GM19328 (cell line): ENCODE measurements at regions not wholly inside any gene's neighbourhood (a gene's known extent, or its start where the extent isn't known, plus 50 kb on each side); places are given as distances from the start of the nearest gene placed in this dataset.

ENCODE experiments used
- ATAC-seq: cut with Tn5 transposase; IDR thresholded peaks from one replicate; pipeline ENCODE4 v1.9.1; 2021; ENCODE audit warnings: mild to moderate bottlenecking, moderate library complexity; ENCODE audit not compliant: unreplicated experiment

GRCh38 chr1:219438386-219438785 is 174.5 kb downstream of the ZC3H11B start:
- ATAC-seq, result no peak

- ATAC-seq, result no peak
These were observed 178.0 kb downstream of the ZC3H11B start for GRCh38 chr1:219434923-219435297.

- ATAC-seq, result no peak
These were observed 178.5 kb downstream of the ZC3H11B start for GRCh38 chr1:219434285-219434922.

GRCh38 chr1:219433496-219434131 is 179.3 kb downstream of the ZC3H11B start:
- no peak for ATAC-seq

- ATAC-seq, result no peak
These were observed 179.9 kb downstream of the ZC3H11B start for GRCh38 chr1:219433001-219433400.

GRCh38 chr1:219432191-219432606 is 180.7 kb downstream of the ZC3H11B start:
- no peak for ATAC-seq

- ATAC-seq, result no peak
These were observed 182.5 kb downstream of the ZC3H11B start for GRCh38 chr1:219430419-219430818.

- ATAC-seq, result no peak
These were observed 184.3 kb downstream of the ZC3H11B start for GRCh38 chr1:219428651-219429050.

GRCh38 chr1:219427989-219428388 is 184.9 kb downstream of the ZC3H11B start:
- ATAC-seq, result no peak

- no peak for ATAC-seq
These were observed 185.5 kb downstream of the ZC3H11B start for GRCh38 chr1:219427403-219427802.

- ATAC-seq, result no peak
These were observed 189.9 kb downstream of the ZC3H11B start for GRCh38 chr1:219422811-219423598.

GRCh38 chr1:219420913-219421312 is 192.0 kb downstream of the ZC3H11B start:
- ATAC-seq, result no peak

- ATAC-seq, result no peak
These were observed 193.0 kb downstream of the ZC3H11B start for GRCh38 chr1:219419860-219420259.

- ATAC-seq, result no peak
These were observed 193.8 kb downstream of the ZC3H11B start for GRCh38 chr1:219419065-219419464.

GRCh38 chr1:219417610-219418009 is 195.3 kb downstream of the ZC3H11B start:
- ATAC-seq, result no peak

GRCh38 chr1:219416598-219417238 is 196.2 kb downstream of the ZC3H11B start:
- ATAC-seq, result peak; percentile 79

GRCh38 chr1:219415915-219416314 is 197.0 kb downstream of the ZC3H11B start:
- ATAC-seq, result no peak

GRCh38 chr1:219415433-219415832 is 197.5 kb downstream of the ZC3H11B start:
- no peak for ATAC-seq

GRCh38 chr1:219414250-219414649 is 198.7 kb downstream of the ZC3H11B start:
- ATAC-seq, result no peak

- no peak for ATAC-seq
These were observed 199.4 kb downstream of the ZC3H11B start for GRCh38 chr1:219413536-219413935.

GRCh38 chr1:219412772-219413171 is 200.1 kb downstream of the ZC3H11B start:
- ATAC-seq, result no peak
